GM12874 (cell line): ENCODE measurements at regions not wholly inside any gene's neighbourhood (a gene's known extent, or its start where the extent isn't known, plus 50 kb on each side); places are given as distances from the start of the nearest gene placed in this dataset.

Experiments
- CTCF ChIP-seq: IDR thresholded peaks from 2 replicates; pipeline ENCODE4 v1.5.1; 2011; ENCODE audit warnings: low read depth, mild to moderate bottlenecking, control low read depth, low read length, moderate library complexity; ENCODE audit not compliant: insufficient read depth

- TF ChIP-seq CTCF = no peak
Measured at GRCh38 chr9:87306006-87306405, 191.7 kb upstream of the DAPK1 start.

- TF ChIP-seq CTCF = no peak
Measured at GRCh38 chr9:87307848-87308247, 189.8 kb upstream of the DAPK1 start.

- TF ChIP-seq CTCF = no peak
Measured at GRCh38 chr9:87309236-87309635, 188.4 kb upstream of the DAPK1 start.

- TF ChIP-seq CTCF = no peak
Measured at GRCh38 chr9:87310827-87311523, 186.7 kb upstream of the DAPK1 start.

GRCh38 chr9:87319656-87320055, 178.0 kb upstream of the DAPK1 start:
- TF ChIP-seq CTCF = no peak

GRCh38 chr9:87320146-87320884, 177.4 kb upstream of the DAPK1 start:
- no peak for TF ChIP-seq CTCF

GRCh38 chr9:87322840-87323635, 174.6 kb upstream of the DAPK1 start:
- no peak for TF ChIP-seq CTCF
